Breast epithelium (tissue), 4 donors: ENCODE measurements at regions not wholly inside any gene's neighbourhood (a gene's known extent, or its start where the extent isn't known, plus 50 kb on each side); places are given as distances from the start of the nearest gene placed in this dataset.

ENCODE experiments used
- DNase-seq, 2 donors: peaks; one replicate each; pipeline ENCODE4 v3.0.0-alpha.2; 2019; ENCODE audit warnings: low spot score in 2 of 2
- H3K27ac ChIP-seq, 2 donors: fragments of 200-600 bp; sonication (generic) in 1 of 2; one replicate each; pipeline ENCODE4 v1.5.1; 2016 to 2019; ENCODE audit warnings: mild to moderate bottlenecking in 1 of 2
- H3K27me3 ChIP-seq, 2 donors: fragments of 200-600 bp; sonication (generic) in 1 of 2; one replicate each; pipeline versions ENCODE4 v1.5.1 to v1.6.0; 2017 to 2019; ENCODE audit warnings: control low read depth in 1 of 2, mild to moderate bottlenecking in 1 of 2
- H3K36me3 ChIP-seq: fragments of 200-600 bp; one replicate; pipeline ENCODE4 v1.5.1; 2019
- H3K4me1 ChIP-seq, 2 donors: fragments of 200-600 bp; sonication (generic); one replicate each; pipeline ENCODE4 v1.5.1; 2016 to 2019; ENCODE audit warnings: control low read depth in 1 of 2
- H3K4me3 ChIP-seq, 3 donors: fragments of 200-600 bp; sonication (generic); 1 replicate in 2 of 3; 2 replicates in 1 of 3; pipeline ENCODE4 v1.5.1; 2016 to 2019; ENCODE audit warnings: mild to moderate bottlenecking in 3 of 3, moderate library complexity in 2 of 3
- H3K9me3 ChIP-seq, 2 donors: fragments of 200-600 bp; sonication (generic) in 1 of 2; one replicate each; pipeline ENCODE4 v1.5.1; 2016 to 2019; ENCODE audit warnings: control low read depth in 1 of 2
- POLR2A ChIP-seq: fragments of 450-650 bp; IDR thresholded peaks from one replicate; pipeline ENCODE4 v1.6.1; 2016; ENCODE audit warnings: antibody characterized with exemption, mild to moderate bottlenecking, moderate library complexity
- POLR2AphosphoS5 ChIP-seq, 3 donors: sonication (generic); formaldehyde crosslinking; IDR thresholded peaks; one replicate each; pipeline ENCODE4 v1.6.1; 2017; ENCODE audit warnings: antibody characterized with exemption in 3 of 3
- intact Hi-C: fragments of 100-400 bp; cut with DNase I; formaldehyde crosslinking; loops from one replicate; pipeline ENCODE4 v1.15.1; 2023; ENCODE audit warnings: low total_unique reads
- TF ChIP-seq, protein P1 (sequence below), 3 donors: fragments of 450-650 bp; IDR thresholded peaks; one replicate each; pipeline ENCODE4 v1.5.1; 2016 to 2017; ENCODE audit warnings: antibody characterized with exemption in 3 of 3, mild to moderate bottlenecking in 3 of 3, moderate library complexity in 3 of 3

DNA sequence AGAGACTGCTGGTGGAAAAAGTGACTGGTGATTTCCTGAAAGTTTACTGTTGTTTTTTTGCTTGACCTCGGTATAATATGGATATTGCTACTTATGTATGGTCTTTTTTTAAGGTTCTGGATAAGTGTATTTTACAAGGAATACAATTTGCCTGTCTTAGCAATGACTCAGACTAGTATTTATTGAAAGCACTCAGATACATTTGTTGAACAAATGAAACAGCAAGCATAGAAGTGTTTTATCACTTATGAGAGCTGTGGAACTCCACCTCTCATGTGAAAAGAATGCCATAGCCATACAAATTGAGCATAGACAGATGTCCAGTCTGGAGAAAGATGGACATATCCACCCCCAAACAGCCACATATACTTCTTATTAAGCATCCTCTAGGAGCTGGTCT is 340.4 kb upstream of the FBXO33 start:
- no peak for DNase-seq
- no peaks in the 10 kb centered on the region for H3K36me3 ChIP-seq
- H3K4me1 ChIP-seq: no peaks in the 10 kb centered on the region
- no peak overlapping the region for H3K27ac ChIP-seq
- no peak overlapping the region for H3K4me3 ChIP-seq
- intact Hi-C loops: loop anchor here (1.0 kb wide), 1 partner anchor 25 kb away; no protein-coding TSS in a partner anchor
- H3K9me3 ChIP-seq: no peaks in the 10 kb centered on the region
- no peaks in the 10 kb centered on the region for H3K27me3 ChIP-seq
- TF ChIP-seq POLR2AphosphoS5 (IDR thresholded peaks at IDR 0.05): no peak
- TF ChIP-seq, protein P1, sequence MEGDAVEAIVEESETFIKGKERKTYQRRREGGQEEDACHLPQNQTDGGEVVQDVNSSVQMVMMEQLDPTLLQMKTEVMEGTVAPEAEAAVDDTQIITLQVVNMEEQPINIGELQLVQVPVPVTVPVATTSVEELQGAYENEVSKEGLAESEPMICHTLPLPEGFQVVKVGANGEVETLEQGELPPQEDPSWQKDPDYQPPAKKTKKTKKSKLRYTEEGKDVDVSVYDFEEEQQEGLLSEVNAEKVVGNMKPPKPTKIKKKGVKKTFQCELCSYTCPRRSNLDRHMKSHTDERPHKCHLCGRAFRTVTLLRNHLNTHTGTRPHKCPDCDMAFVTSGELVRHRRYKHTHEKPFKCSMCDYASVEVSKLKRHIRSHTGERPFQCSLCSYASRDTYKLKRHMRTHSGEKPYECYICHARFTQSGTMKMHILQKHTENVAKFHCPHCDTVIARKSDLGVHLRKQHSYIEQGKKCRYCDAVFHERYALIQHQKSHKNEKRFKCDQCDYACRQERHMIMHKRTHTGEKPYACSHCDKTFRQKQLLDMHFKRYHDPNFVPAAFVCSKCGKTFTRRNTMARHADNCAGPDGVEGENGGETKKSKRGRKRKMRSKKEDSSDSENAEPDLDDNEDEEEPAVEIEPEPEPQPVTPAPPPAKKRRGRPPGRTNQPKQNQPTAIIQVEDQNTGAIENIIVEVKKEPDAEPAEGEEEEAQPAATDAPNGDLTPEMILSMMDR (IDR thresholded peaks at IDR 0.05): no peak
- no peak for TF ChIP-seq POLR2A

DNA sequence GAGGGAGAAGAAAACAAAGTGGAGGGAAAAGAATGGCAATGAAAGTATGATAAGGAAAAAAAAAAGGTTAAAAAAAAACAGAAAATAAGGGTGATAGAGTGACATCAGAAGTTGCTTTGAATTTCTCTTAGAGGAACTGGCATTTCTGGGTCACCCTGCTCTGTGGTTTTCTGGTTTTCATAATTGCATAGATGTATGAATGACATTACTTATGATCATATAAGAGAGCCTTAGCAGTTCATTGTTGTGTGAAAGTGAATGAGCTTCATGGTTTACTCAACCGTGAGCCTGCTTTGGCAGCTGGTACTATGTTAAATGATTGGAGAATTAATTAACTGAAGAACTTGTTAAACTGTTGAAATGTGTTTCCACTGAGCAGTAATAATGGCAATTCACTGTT is 336.4 kb upstream of the FBXO33 start:
- no peaks in the 10 kb centered on the region for H3K27me3 ChIP-seq
- no peak overlapping the region for H3K27ac ChIP-seq
- no peaks in the 10 kb centered on the region for H3K4me1 ChIP-seq
- TF ChIP-seq, protein P1 (IDR thresholded peaks at IDR 0.05): no peak
- TF ChIP-seq POLR2AphosphoS5 (IDR thresholded peaks at IDR 0.05): no peak
- TF ChIP-seq POLR2A: no peak
- no peaks in the 10 kb centered on the region for H3K9me3 ChIP-seq
- H3K4me3 ChIP-seq: no peak overlapping the region
- no peak for DNase-seq
- intact Hi-C loops: no loop called here
- no peaks in the 10 kb centered on the region for H3K36me3 ChIP-seq

DNA sequence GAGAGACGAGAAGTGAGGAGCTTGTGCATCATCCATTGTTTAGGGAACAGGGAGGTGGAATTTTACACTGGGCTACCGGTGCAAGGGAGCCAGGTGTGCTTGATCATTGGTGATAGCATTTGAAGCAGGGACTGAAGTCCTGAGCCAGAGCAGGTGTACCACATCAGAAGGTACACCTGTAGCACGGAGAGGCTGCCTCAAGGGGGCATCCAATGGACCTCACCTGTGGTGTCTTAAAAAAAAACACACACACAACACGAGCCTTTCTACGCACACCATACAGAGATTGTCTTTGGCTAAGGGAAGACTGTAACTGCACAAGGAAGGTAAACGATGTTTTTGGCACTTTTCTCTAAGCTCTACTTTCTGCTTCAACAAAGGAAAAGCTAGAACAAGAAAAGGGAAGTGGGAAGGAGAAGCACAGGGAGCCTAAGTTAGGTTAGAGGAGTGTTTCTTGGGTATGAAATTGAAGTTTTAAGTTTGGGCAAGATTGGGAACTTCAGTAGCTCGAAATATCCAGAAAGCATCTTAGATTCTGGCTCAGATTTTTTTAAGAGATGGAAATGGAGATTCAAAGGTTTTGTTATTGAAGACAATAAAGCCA is 334.3 kb upstream of the FBXO33 start:
- no peak overlapping the region for H3K4me3 ChIP-seq
- H3K27me3 ChIP-seq: no peaks in the 10 kb centered on the region
- DNase-seq: no peak
- TF ChIP-seq POLR2AphosphoS5 (IDR thresholded peaks at IDR 0.05): no peak
- TF ChIP-seq, protein P1 (IDR thresholded peaks at IDR 0.05): no peak
- no peak for TF ChIP-seq POLR2A
- no peaks in the 10 kb centered on the region for H3K9me3 ChIP-seq
- no peak overlapping the region for H3K27ac ChIP-seq
- no peaks in the 10 kb centered on the region for H3K36me3 ChIP-seq
- intact Hi-C loops: no loop called here
- H3K4me1 ChIP-seq: no peaks in the 10 kb centered on the region

DNA sequence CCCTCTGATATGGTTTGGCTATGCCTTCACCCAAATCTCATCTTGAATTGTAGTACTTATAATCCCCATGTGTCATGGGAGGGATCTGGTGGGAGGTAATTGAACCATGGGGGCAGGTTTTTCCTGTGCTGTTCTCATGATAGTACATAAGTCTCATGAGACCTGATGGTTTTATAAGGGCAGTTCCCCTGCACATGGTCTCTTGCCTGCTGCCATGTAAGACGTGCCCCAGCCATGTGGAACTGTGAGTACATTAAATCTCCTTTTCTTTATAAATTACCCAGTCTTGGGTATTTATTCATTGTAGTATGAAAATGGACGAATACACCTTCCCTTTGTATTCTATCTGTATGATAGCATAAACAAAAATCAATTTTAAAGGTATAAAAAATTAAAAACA is 333.4 kb upstream of the FBXO33 start:
- H3K36me3 ChIP-seq: no peaks in the 10 kb centered on the region
- H3K27me3 ChIP-seq: no peaks in the 10 kb centered on the region
- H3K27ac ChIP-seq: no peak overlapping the region
- H3K4me1 ChIP-seq: no peaks in the 10 kb centered on the region
- no peak for TF ChIP-seq POLR2A
- no peak for TF ChIP-seq POLR2AphosphoS5 (IDR thresholded peaks at IDR 0.05)
- TF ChIP-seq, protein P1 (IDR thresholded peaks at IDR 0.05): no peak
- H3K4me3 ChIP-seq: no peak overlapping the region
- no peak for DNase-seq
- intact Hi-C loops: no loop called here
- H3K9me3 ChIP-seq: no peaks in the 10 kb centered on the region

DNA sequence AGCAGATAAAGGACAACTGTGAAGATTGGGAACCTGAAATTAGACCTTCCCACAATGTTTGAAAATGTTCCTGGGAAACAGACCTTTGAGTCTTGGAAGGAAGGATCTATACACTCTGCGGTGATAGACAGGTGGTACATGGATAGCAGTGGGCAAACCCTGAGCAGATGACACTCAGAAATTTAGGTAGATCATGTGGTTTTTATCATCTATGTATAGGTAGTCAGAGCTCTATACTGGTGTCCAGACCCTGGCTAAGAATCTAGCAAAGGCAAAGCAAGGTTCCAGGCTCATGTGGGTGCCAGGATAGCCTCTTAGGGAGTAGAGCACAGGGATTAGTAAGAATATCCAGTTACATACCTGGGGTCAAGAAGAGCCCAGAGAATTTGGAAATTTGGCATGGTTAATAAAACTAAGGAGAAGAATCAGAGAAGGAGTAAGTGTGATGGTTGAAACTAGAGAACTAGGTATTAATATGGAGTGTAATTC is 331.2 kb upstream of the FBXO33 start:
- intact Hi-C loops: no loop called here
- H3K4me1 ChIP-seq: no peaks in the 10 kb centered on the region
- TF ChIP-seq, protein P1 (IDR thresholded peaks at IDR 0.05): no peak
- TF ChIP-seq POLR2A (no peak), POLR2AphosphoS5 (IDR thresholded peaks at IDR 0.05) (no peak)
- H3K27me3 ChIP-seq: no peaks in the 10 kb centered on the region
- no peaks in the 10 kb centered on the region for H3K9me3 ChIP-seq
- no peak overlapping the region for H3K4me3 ChIP-seq
- DNase-seq: no peak
- H3K27ac ChIP-seq: no peak overlapping the region
- no peaks in the 10 kb centered on the region for H3K36me3 ChIP-seq
